Liver (tissue), 7 donors: ENCODE measurements at regions not wholly inside any gene's neighbourhood (a gene's known extent, or its start where the extent isn't known, plus 50 kb on each side); places are given as distances from the start of the nearest gene placed in this dataset.

Source experiments
- DNase-seq: peaks from one replicate; pipeline ENCODE4 v3.0.0-alpha.2; 2017; ENCODE audit warnings: low spot score
- H3K27ac ChIP-seq, 2 donors: one replicate each; pipeline ENCODE4 v1.7.0; 2013; ENCODE audit warnings: inconsistent platforms in 2 of 2, low read length in 2 of 2, control low read depth in 1 of 2, low read depth in 1 of 2, mild to moderate bottlenecking in 1 of 2
- H3K27me3 ChIP-seq, 4 donors: one replicate each; pipeline versions ENCODE4 v1.6.1 to v1.7.0; 2013; ENCODE audit warnings: low read length in 3 of 4, inconsistent platforms in 1 of 4, mild to moderate bottlenecking in 1 of 4, moderate library complexity in 1 of 4; ENCODE audit not compliant: control insufficient read depth in 4 of 4, insufficient read depth in 4 of 4
- H3K36me3 ChIP-seq, 4 donors: one replicate each; pipeline versions ENCODE4 v1.6.1 to v1.7.0; 2013; ENCODE audit warnings: low read length in 3 of 4, mild to moderate bottlenecking in 3 of 4, low read depth in 1 of 4, moderate library complexity in 1 of 4; ENCODE audit not compliant: control insufficient read depth in 4 of 4, insufficient read depth in 3 of 4
- H3K4me1 ChIP-seq, 4 donors: one replicate each; pipeline versions ENCODE4 v1.6.1 to v1.7.0; 2013; ENCODE audit warnings: low read length in 3 of 4, mild to moderate bottlenecking in 3 of 4, moderate library complexity in 1 of 4; ENCODE audit not compliant: control insufficient read depth in 4 of 4, insufficient read depth in 4 of 4
- H3K4me3 ChIP-seq, 3 donors: one replicate each; pipeline versions ENCODE4 v1.6.1 to v1.7.0; 2013; ENCODE audit warnings: low read length in 3 of 3, control low read depth in 1 of 3, low read depth in 1 of 3, mild to moderate bottlenecking in 1 of 3
- H3K9ac ChIP-seq, 2 donors: one replicate each; pipeline ENCODE4 v1.7.0; 2013; ENCODE audit warnings: low read length in 2 of 2, mild to moderate bottlenecking in 2 of 2, moderate library complexity in 2 of 2, control low read depth in 1 of 2, low read depth in 1 of 2
- H3K9me3 ChIP-seq, 4 donors: one replicate each; pipeline versions ENCODE4 v1.6.1 to v1.7.0; 2013; ENCODE audit warnings: low read length in 3 of 4; ENCODE audit not compliant: control insufficient read depth in 4 of 4
- EGR1 ChIP-seq, 2 donors: IDR thresholded peaks; 2 replicates each; pipeline ENCODE4 v1.6.1; 2016 to 2018; ENCODE audit warnings: antibody characterized with exemption in 2 of 2, low read depth in 2 of 2
- FOXA1 ChIP-seq: IDR thresholded peaks from 2 replicates; pipeline ENCODE4 v1.6.1; 2016; ENCODE audit warnings: antibody characterized with exemption
- FOXA2 ChIP-seq: IDR thresholded peaks from 2 replicates; pipeline ENCODE4 v1.6.1; 2016; ENCODE audit warnings: antibody characterized with exemption
- GABPA ChIP-seq, 2 donors: IDR thresholded peaks in 1 of 2; conservative IDR thresholded peaks in 1 of 2; 2 replicates each; pipeline ENCODE4 v1.6.1; 2016; ENCODE audit warnings: antibody characterized with exemption in 2 of 2, mild to moderate bottlenecking in 1 of 2, moderate library complexity in 1 of 2
- HNF4A ChIP-seq, 2 donors: conservative IDR thresholded peaks; 2 replicates each; pipeline ENCODE4 v1.6.1; 2016; ENCODE audit warnings: antibody characterized with exemption in 2 of 2, mild to moderate bottlenecking in 2 of 2
- HNF4G ChIP-seq: IDR thresholded peaks from 2 replicates; pipeline ENCODE4 v1.6.1; 2016; ENCODE audit warnings: antibody characterized with exemption
- JUND ChIP-seq, 2 donors: IDR thresholded peaks; 2 replicates each; pipeline ENCODE4 v1.6.1; 2016; ENCODE audit warnings: antibody characterized with exemption in 2 of 2
- NR2F2 ChIP-seq: IDR thresholded peaks from 2 replicates; pipeline ENCODE4 v1.6.1; 2016; ENCODE audit warnings: antibody characterized with exemption
- RAD21 ChIP-seq, 2 donors: IDR thresholded peaks; 2 replicates each; pipeline ENCODE4 v1.6.1; 2016; ENCODE audit warnings: antibody characterized with exemption in 2 of 2, mild to moderate bottlenecking in 2 of 2
- RXRA ChIP-seq, 2 donors: IDR thresholded peaks; 2 replicates each; pipeline ENCODE4 v1.6.1; 2017 to 2018; ENCODE audit warnings: antibody characterized with exemption in 2 of 2, mild to moderate bottlenecking in 1 of 2
- SP1 ChIP-seq: IDR thresholded peaks from 2 replicates; pipeline ENCODE4 v1.6.1; 2018; ENCODE audit warnings: antibody characterized with exemption, mild to moderate bottlenecking
- TAF1 ChIP-seq: conservative IDR thresholded peaks from 2 replicates; pipeline ENCODE4 v1.6.1; 2016; ENCODE audit warnings: antibody characterized with exemption, mild to moderate bottlenecking
- ZBTB33 ChIP-seq: IDR thresholded peaks from 2 replicates; pipeline ENCODE4 v1.6.1; 2016; ENCODE audit warnings: antibody characterized with exemption
- WGBS: extraction: QIAGEN DNeasy Blood & Tissue Kit; methylation state at CpG from one replicate; pipeline ENCODE4 v1.1.7; 2013; 5-methylcytosine and 5-hydroxymethylcytosine counted together
- TF ChIP-seq, protein P1 (sequence below): IDR thresholded peaks from 2 replicates; pipeline ENCODE4 v1.6.1; 2016; ENCODE audit warnings: antibody characterized with exemption, mild to moderate bottlenecking
- donor health status: healthy.
- donor health status: healthy.
- donor health status: healthy.
- donor health status: healthy.

DNA sequence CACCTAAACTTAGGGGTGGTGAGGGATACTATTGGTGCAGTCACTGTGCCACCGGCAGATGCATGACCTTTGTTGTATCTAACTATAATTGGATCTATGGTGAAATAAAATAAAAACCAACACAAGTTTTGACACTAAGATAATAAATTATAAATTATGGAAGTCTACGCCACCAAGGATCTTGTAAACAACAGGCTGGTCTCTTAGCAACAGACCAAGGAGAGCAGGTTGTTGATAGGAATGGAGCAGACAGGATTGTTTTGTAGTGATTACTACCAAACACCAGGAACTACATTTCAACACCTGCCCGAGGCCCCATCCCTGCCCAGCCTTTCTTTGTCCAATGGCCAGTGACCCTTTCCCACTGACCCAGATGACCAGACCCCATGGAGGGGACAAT is 1178.0 kb downstream of the VRK1 start:
- H3K4me3 ChIP-seq = no peak overlapping the region
- no peak overlapping the region for H3K9ac ChIP-seq
- no peak for TF ChIP-seq TAF1
- TF ChIP-seq FOXA2 = no peak
- no peak for TF ChIP-seq ZBTB33
- no peak for TF ChIP-seq JUND (IDR thresholded peaks at IDR 0.05)
- TF ChIP-seq EGR1 (IDR thresholded peaks at IDR 0.05; ENCODE audit: low read depth in 2 of 2) = no peak
- no peak for TF ChIP-seq FOXA1
- TF ChIP-seq GABPA (IDR thresholded peaks at IDR 0.05 in 1 of 2, conservative IDR thresholded peaks at IDR 0.05 in 1 of 2) = no peak
- H3K9me3 ChIP-seq = no peaks in the 10 kb centered on the region
- 75% methylated on average over 3 of the region's 3 CpGs for WGBS
- peaks cover 0 to 6% (median 0%) of the 10 kb centered on the region in 4 donors for H3K27me3 ChIP-seq
- no peaks in the 10 kb centered on the region for H3K36me3 ChIP-seq
- H3K4me1 ChIP-seq = no peaks in the 10 kb centered on the region
- no peak for DNase-seq
- H3K27ac ChIP-seq = no peak overlapping the region

DNA sequence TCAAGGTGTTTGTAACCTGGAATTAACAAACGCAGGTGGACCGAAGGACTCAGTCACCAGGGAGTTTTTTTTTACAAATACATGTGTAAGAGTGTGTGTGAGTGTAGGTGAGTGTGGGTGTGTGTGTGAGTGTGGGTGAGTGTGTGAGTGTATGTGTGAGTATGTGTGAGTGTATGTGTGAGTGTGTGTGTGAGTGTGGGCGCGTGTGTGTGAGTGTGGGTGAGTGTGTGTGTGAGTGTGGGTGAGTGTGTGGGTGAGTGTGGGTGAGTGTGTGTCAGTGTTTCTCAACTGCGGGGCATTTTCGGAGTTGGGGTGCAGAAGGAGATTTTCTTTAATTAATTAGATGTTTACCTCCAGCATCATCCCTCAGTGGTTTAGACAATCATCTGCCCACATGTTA is 1178.8 kb downstream of the VRK1 start:
- H3K4me3 ChIP-seq = no peak overlapping the region
- no peak for DNase-seq
- H3K36me3 ChIP-seq = no peaks in the 10 kb centered on the region
- 78% methylated on average over 6 of the region's 6 CpGs for WGBS
- H3K27ac ChIP-seq = no peak overlapping the region
- peaks cover 0 to 6% (median 0%) of the 10 kb centered on the region in 4 donors for H3K27me3 ChIP-seq
- TF ChIP-seq RXRA (IDR thresholded peaks at IDR 0.05) = no peak
- TF ChIP-seq HNF4G = no peak
- TF ChIP-seq SP1 = no peak
- no peak for TF ChIP-seq HNF4A (conservative IDR thresholded peaks at IDR 0.05)
- TF ChIP-seq FOXA1 = no peak
- no peak for TF ChIP-seq TAF1
- H3K9ac ChIP-seq = no peak overlapping the region
- H3K9me3 ChIP-seq = no peaks in the 10 kb centered on the region
- H3K4me1 ChIP-seq = no peaks in the 10 kb centered on the region

- Histone ChIP-seq H3K4me1 (no peaks in the 10 kb centered on the region), H3K9ac (no peak overlapping the region), H3K36me3 (no peaks in the 10 kb centered on the region), H3K4me3 (no peak overlapping the region), H3K27ac (no peak overlapping the region), H3K9me3 (peaks cover 0 to 3% (median 0%) of the 10 kb centered on the region in 4 donors), H3K27me3 (peaks cover 0 to 6% (median 0%) of the 10 kb centered on the region in 4 donors)
- DNase-seq = no peak
- TF ChIP-seq JUND (IDR thresholded peaks at IDR 0.05) (no peak), EGR1 (IDR thresholded peaks at IDR 0.05; ENCODE audit: low read depth in 2 of 2) (no peak), RAD21 (IDR thresholded peaks at IDR 0.05) (no peak), FOXA2 (no peak), NR2F2 (no peak)
- TF ChIP-seq, protein P1, sequence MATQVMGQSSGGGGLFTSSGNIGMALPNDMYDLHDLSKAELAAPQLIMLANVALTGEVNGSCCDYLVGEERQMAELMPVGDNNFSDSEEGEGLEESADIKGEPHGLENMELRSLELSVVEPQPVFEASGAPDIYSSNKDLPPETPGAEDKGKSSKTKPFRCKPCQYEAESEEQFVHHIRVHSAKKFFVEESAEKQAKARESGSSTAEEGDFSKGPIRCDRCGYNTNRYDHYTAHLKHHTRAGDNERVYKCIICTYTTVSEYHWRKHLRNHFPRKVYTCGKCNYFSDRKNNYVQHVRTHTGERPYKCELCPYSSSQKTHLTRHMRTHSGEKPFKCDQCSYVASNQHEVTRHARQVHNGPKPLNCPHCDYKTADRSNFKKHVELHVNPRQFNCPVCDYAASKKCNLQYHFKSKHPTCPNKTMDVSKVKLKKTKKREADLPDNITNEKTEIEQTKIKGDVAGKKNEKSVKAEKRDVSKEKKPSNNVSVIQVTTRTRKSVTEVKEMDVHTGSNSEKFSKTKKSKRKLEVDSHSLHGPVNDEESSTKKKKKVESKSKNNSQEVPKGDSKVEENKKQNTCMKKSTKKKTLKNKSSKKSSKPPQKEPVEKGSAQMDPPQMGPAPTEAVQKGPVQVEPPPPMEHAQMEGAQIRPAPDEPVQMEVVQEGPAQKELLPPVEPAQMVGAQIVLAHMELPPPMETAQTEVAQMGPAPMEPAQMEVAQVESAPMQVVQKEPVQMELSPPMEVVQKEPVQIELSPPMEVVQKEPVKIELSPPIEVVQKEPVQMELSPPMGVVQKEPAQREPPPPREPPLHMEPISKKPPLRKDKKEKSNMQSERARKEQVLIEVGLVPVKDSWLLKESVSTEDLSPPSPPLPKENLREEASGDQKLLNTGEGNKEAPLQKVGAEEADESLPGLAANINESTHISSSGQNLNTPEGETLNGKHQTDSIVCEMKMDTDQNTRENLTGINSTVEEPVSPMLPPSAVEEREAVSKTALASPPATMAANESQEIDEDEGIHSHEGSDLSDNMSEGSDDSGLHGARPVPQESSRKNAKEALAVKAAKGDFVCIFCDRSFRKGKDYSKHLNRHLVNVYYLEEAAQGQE = no peak
- 65% methylated on average over 6 of the region's 6 CpGs for WGBS
Observed at GRCh38 chr14:97976861-97977260, 1179.7 kb downstream of the VRK1 start.
